RWPE1 (cell line): ENCODE measurements at regions not wholly inside any gene's neighbourhood (a gene's known extent, or its start where the extent isn't known, plus 50 kb on each side); places are given as distances from the start of the nearest gene placed in this dataset.

Experiments used
- CTCF ChIA-PET: fragments of 350-600 bp; sonication (Branson Sonifier 250); formaldehyde crosslinking; extraction: SDS; loops from one replicate; lab custom pipeline; 2021; lab: Yijun Ruan, JAX
- POLR2A ChIA-PET: fragments of 400-600 bp; formaldehyde crosslinking; extraction: SDS; loops from one replicate; lab custom pipeline; 2020; ENCODE audit warnings: antibody characterized with exemption; ENCODE audit not compliant: low non-redundant PET; lab: Yijun Ruan, JAX
- DNase-seq: peaks from one replicate; pipeline ENCODE4 v3.0.0; 2012; ENCODE audit warnings: low spot score
- H3K27ac ChIP-seq: fragments of 450-650 bp; 2 replicates; pipeline ENCODE4 v1.5.1; 2017
- TF ChIP-seq, protein P1 (sequence below): fragments of 450-650 bp; conservative IDR thresholded peaks from 2 replicates; pipeline ENCODE4 v1.5.1; 2017; ENCODE audit warnings: low read depth, mild to moderate bottlenecking

- CTCF ChIA-PET = no interaction called here
- TF ChIP-seq, protein P1, sequence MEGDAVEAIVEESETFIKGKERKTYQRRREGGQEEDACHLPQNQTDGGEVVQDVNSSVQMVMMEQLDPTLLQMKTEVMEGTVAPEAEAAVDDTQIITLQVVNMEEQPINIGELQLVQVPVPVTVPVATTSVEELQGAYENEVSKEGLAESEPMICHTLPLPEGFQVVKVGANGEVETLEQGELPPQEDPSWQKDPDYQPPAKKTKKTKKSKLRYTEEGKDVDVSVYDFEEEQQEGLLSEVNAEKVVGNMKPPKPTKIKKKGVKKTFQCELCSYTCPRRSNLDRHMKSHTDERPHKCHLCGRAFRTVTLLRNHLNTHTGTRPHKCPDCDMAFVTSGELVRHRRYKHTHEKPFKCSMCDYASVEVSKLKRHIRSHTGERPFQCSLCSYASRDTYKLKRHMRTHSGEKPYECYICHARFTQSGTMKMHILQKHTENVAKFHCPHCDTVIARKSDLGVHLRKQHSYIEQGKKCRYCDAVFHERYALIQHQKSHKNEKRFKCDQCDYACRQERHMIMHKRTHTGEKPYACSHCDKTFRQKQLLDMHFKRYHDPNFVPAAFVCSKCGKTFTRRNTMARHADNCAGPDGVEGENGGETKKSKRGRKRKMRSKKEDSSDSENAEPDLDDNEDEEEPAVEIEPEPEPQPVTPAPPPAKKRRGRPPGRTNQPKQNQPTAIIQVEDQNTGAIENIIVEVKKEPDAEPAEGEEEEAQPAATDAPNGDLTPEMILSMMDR = no peak
Observed at GRCh38 chr13:99652901-99653300, 151.6 kb downstream of the TM9SF2 start.

DNA sequence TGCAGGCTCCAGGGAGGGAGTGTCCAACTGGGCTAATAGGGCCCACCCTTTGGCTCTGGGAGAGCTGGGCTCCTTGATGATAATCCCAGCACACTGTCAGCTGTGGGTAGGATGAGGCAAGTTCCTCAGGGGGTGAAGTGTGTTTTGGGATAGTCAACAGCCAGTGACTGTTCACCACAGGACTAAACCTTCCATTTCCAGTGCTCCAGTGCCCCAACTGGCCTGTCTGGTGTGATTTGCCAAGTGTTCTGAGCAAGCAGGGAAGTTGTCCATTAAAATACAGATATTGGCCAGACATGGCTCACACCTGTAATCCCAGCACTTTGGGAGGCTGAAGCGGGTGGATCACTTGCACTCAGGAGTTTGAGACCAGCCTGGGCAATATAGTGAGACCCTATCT lies 150.9 kb downstream of the TM9SF2 start:
- DNase-seq = no peak
- H3K27ac ChIP-seq = no peak overlapping the region
- TF ChIP-seq, protein P1 = no peak
- POLR2A ChIA-PET = no interaction called here
- CTCF ChIA-PET = interaction anchor here (0.7 kb wide), 1 partner anchor 113 kb away, joined by 3 read pairs; no protein-coding TSS in a partner anchor

More at GRCh38 chr13:99652901-99653300, 151.6 kb downstream of the TM9SF2 start:
- no peak overlapping the region for H3K27ac ChIP-seq
- no peak for DNase-seq
- POLR2A ChIA-PET = no interaction called here

DNA sequence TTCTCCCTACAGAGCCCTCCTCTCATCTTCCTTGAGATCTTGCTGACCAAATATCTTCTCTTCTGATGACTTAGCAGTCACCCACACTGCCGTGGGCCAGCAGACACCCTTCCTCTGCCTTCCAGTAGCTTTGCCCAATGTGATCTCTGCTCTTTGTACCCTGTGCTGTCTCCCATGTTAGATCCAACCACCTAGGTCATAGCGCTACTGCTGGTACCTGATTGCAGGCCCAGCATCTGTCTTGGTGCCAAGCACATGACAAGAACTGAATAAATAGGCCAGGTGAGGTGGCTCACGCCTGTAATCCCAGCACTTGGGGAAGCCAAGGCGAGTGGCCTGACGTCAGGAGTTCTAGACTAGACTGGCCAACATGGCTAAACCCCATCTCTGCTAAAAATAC lies 149.7 kb downstream of the TM9SF2 start:
- ChIA-PET CTCF (interaction anchor here (0.7 kb wide), 2 partner anchors 272 to 370 kb away, joined by 3 read pairs; no protein-coding TSS in a partner anchor), POLR2A (no interaction called here)
- H3K27ac ChIP-seq = no peak overlapping the region
- TF ChIP-seq, protein P1 = no peak
- DNase-seq = no peak

GRCh38 chr13:99650410-99650809 lies 149.1 kb downstream of the TM9SF2 start:
- TF ChIP-seq, protein P1 = no peak
- no peak overlapping the region for H3K27ac ChIP-seq
- ChIA-PET POLR2A (no interaction called here), CTCF (interaction anchor here (0.7 kb wide), 1 partner anchor 371 kb away, joined by 3 read pairs; no protein-coding TSS in a partner anchor)
- DNase-seq = no peak

- ChIA-PET CTCF (interaction anchor here (0.6 kb wide), 1 partner anchor 31 kb away, joined by 3 read pairs; no protein-coding TSS in a partner anchor), POLR2A (no interaction called here)
- DNase-seq = no peak
- TF ChIP-seq, protein P1 = no peak
- H3K27ac ChIP-seq = no peak overlapping the region
Observed at GRCh38 chr13:99648927-99649326, 147.7 kb downstream of the TM9SF2 start.

GRCh38 chr13:99648066-99648665 lies 146.9 kb downstream of the TM9SF2 start:
- H3K27ac ChIP-seq = no peak overlapping the region
- ChIA-PET POLR2A (no interaction called here), CTCF (interaction anchor here (0.6 kb wide), 1 partner anchor 9 kb away, joined by 3 read pairs; no protein-coding TSS in a partner anchor)
- DNase-seq = no peak
- TF ChIP-seq, protein P1 = no peak
